Astrocyte (in vitro differentiated cells and primary cell): ENCODE measurements at regions not wholly inside any gene's neighbourhood (a gene's known extent, or its start where the extent isn't known, plus 50 kb on each side); places are given as distances from the start of the nearest gene placed in this dataset.

ENCODE experiments used
- CTCF ChIP-seq: IDR thresholded peaks from 2 replicates; pipeline ENCODE4 v1.5.1; 2011; ENCODE audit warnings: low read depth, mild to moderate bottlenecking, inconsistent platforms, low read length, moderate library complexity; ENCODE audit not compliant: insufficient read depth
- EZH2 ChIP-seq: IDR thresholded peaks from 2 replicates; pipeline ENCODE4 v1.6.1; 2012; ENCODE audit warnings: mild to moderate bottlenecking, low read length, inconsistent platforms; ENCODE audit not compliant: insufficient read depth

- TF ChIP-seq CTCF (no peak), EZH2 (no peak)
Measured at GRCh38 chr6:22783931-22784330, 214.6 kb downstream of the HDGFL1 start.
